H1 (cell line): ENCODE measurements at regions not wholly inside any gene's neighbourhood (a gene's known extent, or its start where the extent isn't known, plus 50 kb on each side); places are given as distances from the start of the nearest gene placed in this dataset.

Experiments
- BRCA1 ChIP-seq: IDR thresholded peaks from 2 replicates; pipeline ENCODE4 v1.6.1; 2012; ENCODE audit warnings: low read depth, low read length, improper control_type of control experiment
- CBX8 ChIP-seq: fragments of 300-800, 300-1000 bp; sonication (generic); IDR thresholded peaks from 2 replicates; pipeline ENCODE4 v1.7.1; 2016; ENCODE audit warnings: low read depth, low read length, borderline replicate concordance
- SIN3A ChIP-seq, 2 experiments: IDR thresholded peaks in 1 of 2; conservative IDR thresholded peaks in 1 of 2; 2 replicates each; pipeline ENCODE4 v1.6.1; 2011 to 2012; ENCODE audit warnings: low read length in 2 of 2, improper control_type of control experiment in 1 of 2, low read depth in 1 of 2, mild to moderate bottlenecking in 1 of 2
- SUZ12 ChIP-seq: fragments of 200-600 bp; sonication (generic); IDR thresholded peaks from 2 replicates; pipeline ENCODE4 v1.6.1; 2012; ENCODE audit warnings: mild to moderate bottlenecking, inconsistent platforms, low read length, moderate library complexity, mixed read lengths
- TBP ChIP-seq: IDR thresholded peaks from 2 replicates; pipeline ENCODE4 v1.6.1; 2011; ENCODE audit warnings: low read depth, low read length, improper control_type of control experiment
- TF ChIP-seq, protein P1 (sequence below): IDR thresholded peaks from 2 replicates; pipeline ENCODE4 v1.6.1; 2012; ENCODE audit warnings: low read length, inconsistent platforms

DNA sequence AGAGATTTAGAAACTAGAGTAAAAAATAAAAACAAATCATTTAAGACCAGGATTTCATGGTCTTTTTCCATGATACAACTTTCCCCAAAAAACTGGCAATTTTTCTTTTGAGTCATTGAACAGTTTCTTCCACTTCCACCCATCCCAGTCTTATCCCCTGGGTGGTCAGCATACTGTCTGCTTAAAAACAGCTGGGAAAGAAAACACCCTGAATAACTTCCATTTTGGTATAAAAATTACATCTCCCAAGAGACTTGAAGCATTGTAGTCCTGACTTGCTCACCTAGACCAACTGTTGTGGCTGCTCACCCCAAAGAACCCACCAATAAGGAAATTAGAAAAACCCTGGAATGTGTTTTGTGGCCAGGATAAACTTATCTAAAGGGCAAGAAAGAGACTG, 731.3 kb downstream of the NR2F1-AS1 start (continued):
- TF ChIP-seq CBX8, result no peak
- TF ChIP-seq TBP, result no peak
- TF ChIP-seq SUZ12, result no peak
- TF ChIP-seq, protein P1, sequence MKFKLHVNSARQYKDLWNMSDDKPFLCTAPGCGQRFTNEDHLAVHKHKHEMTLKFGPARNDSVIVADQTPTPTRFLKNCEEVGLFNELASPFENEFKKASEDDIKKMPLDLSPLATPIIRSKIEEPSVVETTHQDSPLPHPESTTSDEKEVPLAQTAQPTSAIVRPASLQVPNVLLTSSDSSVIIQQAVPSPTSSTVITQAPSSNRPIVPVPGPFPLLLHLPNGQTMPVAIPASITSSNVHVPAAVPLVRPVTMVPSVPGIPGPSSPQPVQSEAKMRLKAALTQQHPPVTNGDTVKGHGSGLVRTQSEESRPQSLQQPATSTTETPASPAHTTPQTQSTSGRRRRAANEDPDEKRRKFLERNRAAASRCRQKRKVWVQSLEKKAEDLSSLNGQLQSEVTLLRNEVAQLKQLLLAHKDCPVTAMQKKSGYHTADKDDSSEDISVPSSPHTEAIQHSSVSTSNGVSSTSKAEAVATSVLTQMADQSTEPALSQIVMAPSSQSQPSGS, result no peak
- no peak for TF ChIP-seq SIN3A (conservative IDR thresholded peaks at IDR 0.05 in 1 of 2, IDR thresholded peaks at IDR 0.05 in 1 of 2; ENCODE audit: low read depth in 1 of 2, low read length in 2 of 2)
- no peak for TF ChIP-seq BRCA1
